Keratinocyte (primary cell): ENCODE measurements at regions not wholly inside any gene's neighbourhood (a gene's known extent, or its start where the extent isn't known, plus 50 kb on each side); places are given as distances from the start of the nearest gene placed in this dataset.
"Not testable (repeated sequence)": the region's sequence is repeated elsewhere in the genome, so short reads cannot be mapped to it uniquely, and the experiment has no call there.

ENCODE experiments used
- DNase-seq: peaks from one replicate; pipeline ENCODE4 v3.0.0-alpha.2; 2011; ENCODE audit warnings: low read depth, missing footprints, low spot score
- FAIRE-seq: peaks from 2 replicates; lab custom pipeline; 2011; peaks lifted over from hg19 to GRCh38; lab: Jason Lieb, UNC
- H2AFZ ChIP-seq: 2 replicates; pipeline ENCODE4 v1.6.0; 2012; ENCODE audit warnings: low read length, control low read depth, inconsistent platforms; ENCODE audit not compliant: control insufficient read depth
- H3K27ac ChIP-seq: 2 replicates; pipeline ENCODE4 v1.5.1; 2011; ENCODE audit warnings: low read length; ENCODE audit not compliant: control insufficient read depth, insufficient read depth
- H3K27me3 ChIP-seq: 3 replicates; pipeline ENCODE4 v1.6.0; 2011; ENCODE audit warnings: low read length; ENCODE audit not compliant: control insufficient read depth, insufficient read depth; ENCODE audit errors: extremely low read depth
- H3K36me3 ChIP-seq, 2 experiments: 2 replicates in 1 of 2; 3 replicates in 1 of 2; pipeline ENCODE4 v1.5.1; 2011; ENCODE audit warnings: low read length in 2 of 2, mild to moderate bottlenecking in 1 of 2; ENCODE audit not compliant: control insufficient read depth in 2 of 2, insufficient read depth in 2 of 2; ENCODE audit errors: extremely low read depth in 1 of 2
- H3K4me1 ChIP-seq: 3 replicates; pipeline ENCODE4 v1.5.1; 2011; ENCODE audit warnings: low read length; ENCODE audit not compliant: control insufficient read depth, insufficient read depth; ENCODE audit errors: extremely low read depth
- H3K4me2 ChIP-seq: 3 replicates; pipeline ENCODE4 v1.6.0; 2011; ENCODE audit warnings: low read depth, low read length; ENCODE audit not compliant: control insufficient read depth, insufficient read depth; ENCODE audit errors: extremely low read depth
- H3K4me3 ChIP-seq, 3 experiments: fragments of 200-600 bp in 1 of 3; sonication (generic) in 1 of 3; 2 replicates in 2 of 3; 3 replicates in 1 of 3; pipeline ENCODE4 v1.5.1; 2011 to 2016; ENCODE audit warnings: low read length in 3 of 3, mild to moderate bottlenecking in 3 of 3, control low read depth in 2 of 3, inconsistent platforms in 1 of 3, low read depth in 1 of 3, mixed read lengths in 1 of 3, mixed run types in 1 of 3, moderate library complexity in 1 of 3; ENCODE audit not compliant: control insufficient read depth in 2 of 3, insufficient read depth in 2 of 3; ENCODE audit errors: extremely low read depth in 1 of 3
- H3K79me2 ChIP-seq: 2 replicates; pipeline ENCODE4 v1.6.0; 2012; ENCODE audit warnings: low read length; ENCODE audit not compliant: control insufficient read depth, insufficient read depth
- H3K9ac ChIP-seq: 3 replicates; pipeline ENCODE4 v1.6.0; 2011; ENCODE audit warnings: low read length; ENCODE audit not compliant: control insufficient read depth, insufficient read depth; ENCODE audit errors: extremely low read depth
- H3K9me1 ChIP-seq: 3 replicates; pipeline ENCODE4 v1.6.0; 2011; ENCODE audit warnings: low read length; ENCODE audit not compliant: control insufficient read depth, insufficient read depth; ENCODE audit errors: extremely low read depth
- H3K9me3 ChIP-seq: 2 replicates; pipeline ENCODE4 v1.5.1; 2012; ENCODE audit warnings: low read depth, low read length; ENCODE audit not compliant: control insufficient read depth
- H4K20me1 ChIP-seq: 3 replicates; pipeline ENCODE4 v1.6.0; 2011; ENCODE audit warnings: low read length; ENCODE audit not compliant: control insufficient read depth, insufficient read depth; ENCODE audit errors: extremely low read depth
- EZH2 ChIP-seq: IDR thresholded peaks from one replicate; pipeline ENCODE4 v1.6.1; 2012; ENCODE audit warnings: inconsistent platforms, mild to moderate bottlenecking, low read length, moderate library complexity
- dilution Hi-C: fragments of 300-500 bp; cut with MboI; formaldehyde crosslinking; loops from one replicate; pipeline ENCODE4 v1.7.0; 2020; ENCODE audit warnings: low sequenced_read_pairs; ENCODE audit not compliant: extremely low pct_ligation_motif_present
- TF ChIP-seq, protein P1 (sequence below), 3 experiments: IDR thresholded peaks in 1 of 3; conservative IDR thresholded peaks in 1 of 3; optimal IDR thresholded peaks in 1 of 3; 2 replicates in 2 of 3; 3 replicates in 1 of 3; pipeline versions ENCODE3 to v1.5.1; 2011; ENCODE audit warnings: low read length in 3 of 3, mild to moderate bottlenecking in 3 of 3, moderate library complexity in 2 of 3, control low read depth in 1 of 3, inconsistent platforms in 1 of 3; ENCODE audit not compliant: insufficient read depth in 2 of 3; ENCODE audit errors: extremely low read depth in 1 of 3

DNA sequence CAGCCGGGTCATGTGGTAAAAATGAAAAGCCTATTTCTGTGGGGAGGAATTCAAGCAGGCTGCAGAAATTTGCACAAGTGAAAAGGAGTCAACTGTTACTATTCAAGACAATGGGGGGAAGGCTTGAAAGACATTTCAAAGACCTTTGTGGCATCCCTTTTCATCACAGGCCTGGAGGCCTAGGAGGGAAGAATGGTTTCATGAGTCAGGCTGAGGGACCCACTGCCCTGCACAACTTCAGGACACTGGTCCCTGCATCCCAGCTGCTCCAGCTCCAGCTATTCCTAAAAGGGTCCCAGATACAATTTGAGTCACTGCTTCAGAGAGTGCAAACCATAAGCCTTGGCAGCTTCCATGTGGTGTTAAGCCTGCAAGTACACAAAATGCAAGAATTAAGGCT lies 85.3 kb upstream of the POU3F4 start:
- dilution Hi-C loops: no loop called here
- no peak for FAIRE-seq

DNA sequence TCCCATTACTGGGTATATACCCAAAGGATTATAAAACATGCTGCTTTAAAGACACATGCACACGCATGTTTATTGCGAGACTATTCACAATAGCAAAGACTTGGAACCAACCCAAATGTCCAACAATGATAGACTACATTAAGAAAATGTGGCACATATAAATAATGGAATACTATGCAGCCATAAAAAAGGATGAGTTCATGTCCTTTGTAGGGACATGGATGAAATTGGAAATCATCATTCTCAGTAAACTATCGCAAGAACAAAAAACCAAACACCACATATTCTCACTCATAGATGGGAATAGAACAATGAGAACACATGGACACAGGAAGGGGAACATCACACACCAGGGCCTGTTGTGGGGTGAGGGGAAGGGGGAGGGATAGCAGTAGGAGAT lies 65.5 kb upstream of the POU3F4 start:
- H4K20me1 ChIP-seq, H3K4me3 ChIP-seq, H3K36me3 ChIP-seq, DNase-seq, H3K9me1 ChIP-seq, H3K4me2 ChIP-seq, H2AFZ ChIP-seq, dilution Hi-C loops, H3K27ac ChIP-seq, H3K9me3 ChIP-seq, FAIRE-seq, H3K27me3 ChIP-seq, H3K9ac ChIP-seq, H3K79me2 ChIP-seq, H3K4me1 ChIP-seq: not testable (repeated sequence)

More for the DNA sequence above, 85.3 kb upstream of the POU3F4 start:
- no peaks in the 10 kb centered on the region for H3K9me1 ChIP-seq
- TF ChIP-seq, protein P1, sequence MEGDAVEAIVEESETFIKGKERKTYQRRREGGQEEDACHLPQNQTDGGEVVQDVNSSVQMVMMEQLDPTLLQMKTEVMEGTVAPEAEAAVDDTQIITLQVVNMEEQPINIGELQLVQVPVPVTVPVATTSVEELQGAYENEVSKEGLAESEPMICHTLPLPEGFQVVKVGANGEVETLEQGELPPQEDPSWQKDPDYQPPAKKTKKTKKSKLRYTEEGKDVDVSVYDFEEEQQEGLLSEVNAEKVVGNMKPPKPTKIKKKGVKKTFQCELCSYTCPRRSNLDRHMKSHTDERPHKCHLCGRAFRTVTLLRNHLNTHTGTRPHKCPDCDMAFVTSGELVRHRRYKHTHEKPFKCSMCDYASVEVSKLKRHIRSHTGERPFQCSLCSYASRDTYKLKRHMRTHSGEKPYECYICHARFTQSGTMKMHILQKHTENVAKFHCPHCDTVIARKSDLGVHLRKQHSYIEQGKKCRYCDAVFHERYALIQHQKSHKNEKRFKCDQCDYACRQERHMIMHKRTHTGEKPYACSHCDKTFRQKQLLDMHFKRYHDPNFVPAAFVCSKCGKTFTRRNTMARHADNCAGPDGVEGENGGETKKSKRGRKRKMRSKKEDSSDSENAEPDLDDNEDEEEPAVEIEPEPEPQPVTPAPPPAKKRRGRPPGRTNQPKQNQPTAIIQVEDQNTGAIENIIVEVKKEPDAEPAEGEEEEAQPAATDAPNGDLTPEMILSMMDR (optimal IDR thresholded peaks at IDR 0.05 in 1 of 3, IDR thresholded peaks at IDR 0.05 in 1 of 3, conservative IDR thresholded peaks at IDR 0.05 in 1 of 3; ENCODE audit: extremely low read depth in 1 of 3, insufficient read depth in 2 of 3, low read length in 3 of 3): no peak
- no peak for TF ChIP-seq EZH2
- no peak for DNase-seq
- no peak overlapping the region for H3K9ac ChIP-seq
- no peak overlapping the region for H3K27ac ChIP-seq
- H3K36me3 ChIP-seq: no peaks in the 10 kb centered on the region
- H3K79me2 ChIP-seq: no peaks in the 10 kb centered on the region
- no peaks in the 10 kb centered on the region for H3K9me3 ChIP-seq
- no peak overlapping the region for H2AFZ ChIP-seq
- no peak overlapping the region for H3K4me3 ChIP-seq
- H3K27me3 ChIP-seq: no peaks in the 10 kb centered on the region
- no peaks in the 10 kb centered on the region for H4K20me1 ChIP-seq
- no peaks in the 10 kb centered on the region for H3K4me1 ChIP-seq
- H3K4me2 ChIP-seq: no peak overlapping the region

DNA sequence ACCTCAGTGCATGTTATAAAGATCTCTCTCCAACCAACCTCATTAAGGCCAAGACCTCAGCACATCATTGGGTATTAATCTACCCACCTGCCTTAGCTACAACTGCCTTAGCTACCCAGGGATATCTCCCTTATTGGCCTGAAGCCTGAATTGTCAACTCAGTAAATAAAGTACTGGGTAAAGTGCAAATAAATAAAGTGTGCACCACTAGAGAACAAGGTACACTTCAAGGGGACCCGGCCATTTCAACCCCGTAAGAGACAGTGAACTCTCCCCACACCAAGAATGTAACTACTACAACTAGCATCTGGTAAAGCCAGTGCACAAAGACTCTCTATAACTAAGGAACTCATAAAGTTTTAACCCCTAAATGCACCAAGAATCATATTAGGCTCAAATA lies 61.7 kb upstream of the POU3F4 start:
- H3K9me1 ChIP-seq: no peaks in the 10 kb centered on the region
- DNase-seq: no peak
- no peak overlapping the region for H3K4me3 ChIP-seq
- dilution Hi-C loops: no loop called here
- no peaks in the 10 kb centered on the region for H3K4me1 ChIP-seq
- FAIRE-seq: no peak
- TF ChIP-seq EZH2: no peak
- TF ChIP-seq, protein P1 (optimal IDR thresholded peaks at IDR 0.05 in 1 of 3, IDR thresholded peaks at IDR 0.05 in 1 of 3, conservative IDR thresholded peaks at IDR 0.05 in 1 of 3; ENCODE audit: extremely low read depth in 1 of 3, insufficient read depth in 2 of 3, low read length in 3 of 3): no peak
- H3K36me3 ChIP-seq: no peaks in the 10 kb centered on the region
- no peak overlapping the region for H3K27ac ChIP-seq
- H3K4me2 ChIP-seq: no peak overlapping the region
- H2AFZ ChIP-seq: no peak overlapping the region
- no peak overlapping the region for H3K9ac ChIP-seq
- H4K20me1 ChIP-seq: no peaks in the 10 kb centered on the region
- H3K9me3 ChIP-seq: no peaks in the 10 kb centered on the region
- no peaks in the 10 kb centered on the region for H3K27me3 ChIP-seq
- no peaks in the 10 kb centered on the region for H3K79me2 ChIP-seq
